HEK293T (cell line): ENCODE measurements at regions not wholly inside any gene's neighbourhood (a gene's known extent, or its start where the extent isn't known, plus 50 kb on each side); places are given as distances from the start of the nearest gene placed in this dataset.

Experiments
- CTCF ChIA-PET: fragments of 350-600 bp; formaldehyde crosslinking; extraction: SDS; loops from one replicate; lab custom pipeline; 2021; ENCODE audit warnings: antibody characterized with exemption, inconsistent platforms; lab: Yijun Ruan, JAX
- POLR2A ChIA-PET: fragments of 350-600 bp; formaldehyde crosslinking; extraction: SDS; loops from one replicate; lab custom pipeline; 2020; ENCODE audit warnings: antibody characterized with exemption, inconsistent platforms; lab: Yijun Ruan, JAX
- DNase-seq: peaks from one replicate; pipeline ENCODE4 v3.0.0; 2012; ENCODE audit warnings: mixed read lengths; ENCODE audit errors: extremely low spot score
- ARNT ChIP-seq: fragments of 450-650 bp; IDR thresholded peaks from 2 replicates; pipeline ENCODE4 v1.6.1; 2017; ENCODE audit warnings: mild to moderate bottlenecking
- BHLHE40 ChIP-seq: fragments of 450-650 bp; IDR thresholded peaks from 2 replicates; pipeline ENCODE4 v1.6.1; 2016; ENCODE audit warnings: mild to moderate bottlenecking, moderate library complexity, borderline replicate concordance
- CTBP1 ChIP-seq: fragments of 450-650 bp; IDR thresholded peaks from 2 replicates; pipeline ENCODE4 v1.6.1; 2016; ENCODE audit warnings: borderline replicate concordance
- ELF4 ChIP-seq: fragments of 450-650 bp; IDR thresholded peaks from 2 replicates; pipeline ENCODE4 v1.6.1; 2017; ENCODE audit warnings: antibody characterized with exemption
- FOXA1 ChIP-seq: fragments of 450-650 bp; IDR thresholded peaks from 2 replicates; pipeline ENCODE4 v1.6.1; 2016; ENCODE audit warnings: mild to moderate bottlenecking
- FOXK2 ChIP-seq: fragments of 450-650 bp; IDR thresholded peaks from 2 replicates; pipeline ENCODE4 v1.6.1; 2016; ENCODE audit warnings: mild to moderate bottlenecking
- FOXM1 ChIP-seq: fragments of 450-650 bp; IDR thresholded peaks from 2 replicates; pipeline ENCODE4 v1.6.1; 2017; ENCODE audit warnings: mild to moderate bottlenecking, borderline replicate concordance
- HDGF ChIP-seq: fragments of 450-650 bp; IDR thresholded peaks from 2 replicates; pipeline ENCODE4 v1.6.1; 2017; ENCODE audit warnings: antibody characterized with exemption, borderline replicate concordance
- L3MBTL2 ChIP-seq: fragments of 450-650 bp; conservative IDR thresholded peaks from 2 replicates; pipeline ENCODE4 v1.6.1; 2016; ENCODE audit warnings: mild to moderate bottlenecking
- LEF1 ChIP-seq: fragments of 450-650 bp; IDR thresholded peaks from 2 replicates; pipeline ENCODE4 v1.6.1; 2017; ENCODE audit warnings: mild to moderate bottlenecking, borderline replicate concordance
- NFRKB ChIP-seq: fragments of 450-650 bp; IDR thresholded peaks from 2 replicates; pipeline ENCODE4 v1.6.1; 2016; ENCODE audit warnings: mild to moderate bottlenecking, moderate library complexity
- PKNOX1 ChIP-seq: fragments of 450-650 bp; IDR thresholded peaks from 2 replicates; pipeline ENCODE4 v1.6.1; 2016
- SP1 ChIP-seq: fragments of 450-650 bp; IDR thresholded peaks from 2 replicates; pipeline ENCODE4 v1.6.1; 2017
- SUZ12 ChIP-seq: fragments of 450-650 bp; IDR thresholded peaks from 2 replicates; pipeline ENCODE4 v1.6.1; 2016; ENCODE audit warnings: mild to moderate bottlenecking
- TARDBP ChIP-seq: fragments of 450-650 bp; IDR thresholded peaks from 2 replicates; pipeline ENCODE4 v1.6.1; 2016
- ZNF384 ChIP-seq: fragments of 450-650 bp; IDR thresholded peaks from 2 replicates; pipeline ENCODE4 v1.6.1; 2016

GRCh38 chr7:32289651-32290414 is 200.3 kb downstream of the LSM5 start:
- CTCF ChIA-PET = interaction anchor here (0.8 kb wide), 1 partner anchor 863 kb away, joined by 3 read pairs; no protein-coding TSS in a partner anchor
- DNase-seq = no peak
- TF ChIP-seq FOXM1 = no peak
- TF ChIP-seq PKNOX1 = no peak
- TF ChIP-seq CTBP1 = no peak
- TF ChIP-seq FOXA1 = no peak
- TF ChIP-seq L3MBTL2 = no peak
- no peak for TF ChIP-seq ARNT
- TF ChIP-seq ELF4 = no peak
- TF ChIP-seq HDGF = no peak
- no peak for TF ChIP-seq FOXK2
- no peak for TF ChIP-seq SUZ12
- TF ChIP-seq NFRKB = no peak
- TF ChIP-seq ZNF384 = no peak
- TF ChIP-seq LEF1 = no peak
- no peak for TF ChIP-seq SP1
- TF ChIP-seq BHLHE40 = no peak
- TF ChIP-seq TARDBP = no peak
- POLR2A ChIA-PET = no interaction called here

- TF ChIP-seq FOXA1 (no peak), L3MBTL2 (no peak), BHLHE40 (no peak), PKNOX1 (no peak)
- DNase-seq = no peak
- POLR2A ChIA-PET = no interaction called here
- CTCF ChIA-PET = no interaction called here
Observed at GRCh38 chr7:32285698-32286097, 204.5 kb downstream of the LSM5 start.

- TF ChIP-seq SP1 = no peak
- no peak for TF ChIP-seq LEF1
- TF ChIP-seq ARNT = no peak
- no peak for TF ChIP-seq NFRKB
- TF ChIP-seq CTBP1 = no peak
- no peak for TF ChIP-seq L3MBTL2
- TF ChIP-seq SUZ12 = no peak
- no peak for TF ChIP-seq ELF4
- ChIA-PET POLR2A (no interaction called here), CTCF (no interaction called here)
- no peak for DNase-seq
Observed at GRCh38 chr7:32283546-32283945, 206.6 kb downstream of the LSM5 start.

GRCh38 chr7:32279500-32279899 is 209.3 kb upstream of the PDE1C start:
- CTCF ChIA-PET = no interaction called here
- TF ChIP-seq HDGF = no peak
- TF ChIP-seq ARNT = no peak
- no peak for TF ChIP-seq SUZ12
- POLR2A ChIA-PET = no interaction called here
- no peak for DNase-seq

GRCh38 chr7:32275216-32276009 is 205.2 kb upstream of the PDE1C start:
- no peak for DNase-seq
- CTCF ChIA-PET = no interaction called here
- POLR2A ChIA-PET = no interaction called here

More at GRCh38 chr7:32275216-32276009, 205.2 kb upstream of the PDE1C start:
- no peak for TF ChIP-seq TARDBP
- TF ChIP-seq ZNF384 = no peak
- no peak for TF ChIP-seq SP1
- TF ChIP-seq NFRKB = no peak
- no peak for TF ChIP-seq SUZ12
- no peak for TF ChIP-seq ARNT
- no peak for TF ChIP-seq ELF4
- TF ChIP-seq LEF1 = no peak
- no peak for TF ChIP-seq FOXM1
- TF ChIP-seq L3MBTL2 = no peak
- TF ChIP-seq FOXA1 = no peak
- TF ChIP-seq PKNOX1 = no peak
